Peyer's patch (tissue), 4 donors: ENCODE measurements at regions not wholly inside any gene's neighbourhood (a gene's known extent, or its start where the extent isn't known, plus 50 kb on each side); places are given as distances from the start of the nearest gene placed in this dataset.

Experiments
- CTCF ChIP-seq, 6 experiments: fragments of 450-650 bp in 4 of 6; fragments of 200-600 bp in 2 of 6; sonication (generic) in 1 of 6; IDR thresholded peaks; one replicate each; pipeline ENCODE4 v1.5.1; 2017 to 2019; ENCODE audit warnings: antibody characterized with exemption in 6 of 6, mild to moderate bottlenecking in 3 of 6, moderate library complexity in 1 of 6
- POLR2A ChIP-seq, 2 donors: fragments of 450-650 bp; IDR thresholded peaks; one replicate each; pipeline ENCODE4 v1.5.1; 2017; ENCODE audit warnings: antibody characterized with exemption in 2 of 2, mild to moderate bottlenecking in 2 of 2, moderate library complexity in 2 of 2

DNA sequence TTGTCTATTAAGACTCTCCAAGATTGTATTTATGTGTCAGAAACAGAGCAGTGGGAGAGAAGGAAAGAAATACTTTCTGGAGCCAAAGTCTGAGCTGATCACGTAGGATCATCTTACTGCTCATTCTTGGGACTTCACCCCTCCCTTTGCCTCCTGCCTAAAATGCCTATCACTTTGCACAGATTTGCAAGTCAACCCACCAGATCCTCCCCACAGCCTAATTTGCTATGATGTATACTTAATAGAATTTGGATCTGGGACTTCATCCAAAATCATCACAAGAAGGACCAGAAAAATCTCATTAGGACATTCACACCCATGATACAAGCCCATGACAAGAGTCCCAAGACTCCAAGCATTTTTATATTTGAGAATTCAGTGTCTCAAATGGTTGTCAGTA, 290.2 kb downstream of the FBXW7 start:
- no peak for TF ChIP-seq CTCF (IDR thresholded peaks at IDR 0.05)
- no peak for TF ChIP-seq POLR2A (IDR thresholded peaks at IDR 0.05)
